H1 (cell line): ENCODE measurements at regions not wholly inside any gene's neighbourhood (a gene's known extent, or its start where the extent isn't known, plus 50 kb on each side); places are given as distances from the start of the nearest gene placed in this dataset.

ENCODE experiments used
- HDAC6 ChIP-seq: IDR thresholded peaks from one replicate; pipeline ENCODE4 v1.7.1; 2012; ENCODE audit warnings: low read depth, mild to moderate bottlenecking, inconsistent platforms, low read length, moderate library complexity
- TF ChIP-seq, protein P1 (sequence below): fragments of 300-600 bp; sonication (generic); IDR thresholded peaks from 2 replicates; pipeline ENCODE4 v1.7.1; 2012; ENCODE audit warnings: low read length, moderate library complexity, mild to moderate bottlenecking, inconsistent platforms; ENCODE audit not compliant: insufficient replicate concordance

DNA sequence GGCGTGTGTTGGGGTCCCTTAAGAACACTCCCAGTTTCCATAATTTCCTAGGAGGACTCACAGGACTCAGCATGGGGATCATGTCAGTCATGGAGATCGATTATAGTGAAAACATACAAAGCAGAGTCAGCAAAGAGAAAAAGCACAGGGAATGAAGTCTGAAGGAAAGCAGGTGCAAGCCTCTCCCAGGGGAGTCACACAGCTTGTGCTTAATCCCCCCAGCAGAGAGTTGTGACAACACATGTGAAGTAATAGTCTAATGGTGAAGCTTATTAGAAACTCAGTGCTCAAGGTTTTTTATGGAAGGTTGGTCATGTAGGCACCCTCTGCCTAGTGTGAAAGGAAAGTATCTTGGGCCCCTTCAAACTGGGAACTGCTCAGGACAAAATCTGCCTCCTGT is 149.0 kb upstream of the SEL1L start (continued):
- TF ChIP-seq, protein P1, sequence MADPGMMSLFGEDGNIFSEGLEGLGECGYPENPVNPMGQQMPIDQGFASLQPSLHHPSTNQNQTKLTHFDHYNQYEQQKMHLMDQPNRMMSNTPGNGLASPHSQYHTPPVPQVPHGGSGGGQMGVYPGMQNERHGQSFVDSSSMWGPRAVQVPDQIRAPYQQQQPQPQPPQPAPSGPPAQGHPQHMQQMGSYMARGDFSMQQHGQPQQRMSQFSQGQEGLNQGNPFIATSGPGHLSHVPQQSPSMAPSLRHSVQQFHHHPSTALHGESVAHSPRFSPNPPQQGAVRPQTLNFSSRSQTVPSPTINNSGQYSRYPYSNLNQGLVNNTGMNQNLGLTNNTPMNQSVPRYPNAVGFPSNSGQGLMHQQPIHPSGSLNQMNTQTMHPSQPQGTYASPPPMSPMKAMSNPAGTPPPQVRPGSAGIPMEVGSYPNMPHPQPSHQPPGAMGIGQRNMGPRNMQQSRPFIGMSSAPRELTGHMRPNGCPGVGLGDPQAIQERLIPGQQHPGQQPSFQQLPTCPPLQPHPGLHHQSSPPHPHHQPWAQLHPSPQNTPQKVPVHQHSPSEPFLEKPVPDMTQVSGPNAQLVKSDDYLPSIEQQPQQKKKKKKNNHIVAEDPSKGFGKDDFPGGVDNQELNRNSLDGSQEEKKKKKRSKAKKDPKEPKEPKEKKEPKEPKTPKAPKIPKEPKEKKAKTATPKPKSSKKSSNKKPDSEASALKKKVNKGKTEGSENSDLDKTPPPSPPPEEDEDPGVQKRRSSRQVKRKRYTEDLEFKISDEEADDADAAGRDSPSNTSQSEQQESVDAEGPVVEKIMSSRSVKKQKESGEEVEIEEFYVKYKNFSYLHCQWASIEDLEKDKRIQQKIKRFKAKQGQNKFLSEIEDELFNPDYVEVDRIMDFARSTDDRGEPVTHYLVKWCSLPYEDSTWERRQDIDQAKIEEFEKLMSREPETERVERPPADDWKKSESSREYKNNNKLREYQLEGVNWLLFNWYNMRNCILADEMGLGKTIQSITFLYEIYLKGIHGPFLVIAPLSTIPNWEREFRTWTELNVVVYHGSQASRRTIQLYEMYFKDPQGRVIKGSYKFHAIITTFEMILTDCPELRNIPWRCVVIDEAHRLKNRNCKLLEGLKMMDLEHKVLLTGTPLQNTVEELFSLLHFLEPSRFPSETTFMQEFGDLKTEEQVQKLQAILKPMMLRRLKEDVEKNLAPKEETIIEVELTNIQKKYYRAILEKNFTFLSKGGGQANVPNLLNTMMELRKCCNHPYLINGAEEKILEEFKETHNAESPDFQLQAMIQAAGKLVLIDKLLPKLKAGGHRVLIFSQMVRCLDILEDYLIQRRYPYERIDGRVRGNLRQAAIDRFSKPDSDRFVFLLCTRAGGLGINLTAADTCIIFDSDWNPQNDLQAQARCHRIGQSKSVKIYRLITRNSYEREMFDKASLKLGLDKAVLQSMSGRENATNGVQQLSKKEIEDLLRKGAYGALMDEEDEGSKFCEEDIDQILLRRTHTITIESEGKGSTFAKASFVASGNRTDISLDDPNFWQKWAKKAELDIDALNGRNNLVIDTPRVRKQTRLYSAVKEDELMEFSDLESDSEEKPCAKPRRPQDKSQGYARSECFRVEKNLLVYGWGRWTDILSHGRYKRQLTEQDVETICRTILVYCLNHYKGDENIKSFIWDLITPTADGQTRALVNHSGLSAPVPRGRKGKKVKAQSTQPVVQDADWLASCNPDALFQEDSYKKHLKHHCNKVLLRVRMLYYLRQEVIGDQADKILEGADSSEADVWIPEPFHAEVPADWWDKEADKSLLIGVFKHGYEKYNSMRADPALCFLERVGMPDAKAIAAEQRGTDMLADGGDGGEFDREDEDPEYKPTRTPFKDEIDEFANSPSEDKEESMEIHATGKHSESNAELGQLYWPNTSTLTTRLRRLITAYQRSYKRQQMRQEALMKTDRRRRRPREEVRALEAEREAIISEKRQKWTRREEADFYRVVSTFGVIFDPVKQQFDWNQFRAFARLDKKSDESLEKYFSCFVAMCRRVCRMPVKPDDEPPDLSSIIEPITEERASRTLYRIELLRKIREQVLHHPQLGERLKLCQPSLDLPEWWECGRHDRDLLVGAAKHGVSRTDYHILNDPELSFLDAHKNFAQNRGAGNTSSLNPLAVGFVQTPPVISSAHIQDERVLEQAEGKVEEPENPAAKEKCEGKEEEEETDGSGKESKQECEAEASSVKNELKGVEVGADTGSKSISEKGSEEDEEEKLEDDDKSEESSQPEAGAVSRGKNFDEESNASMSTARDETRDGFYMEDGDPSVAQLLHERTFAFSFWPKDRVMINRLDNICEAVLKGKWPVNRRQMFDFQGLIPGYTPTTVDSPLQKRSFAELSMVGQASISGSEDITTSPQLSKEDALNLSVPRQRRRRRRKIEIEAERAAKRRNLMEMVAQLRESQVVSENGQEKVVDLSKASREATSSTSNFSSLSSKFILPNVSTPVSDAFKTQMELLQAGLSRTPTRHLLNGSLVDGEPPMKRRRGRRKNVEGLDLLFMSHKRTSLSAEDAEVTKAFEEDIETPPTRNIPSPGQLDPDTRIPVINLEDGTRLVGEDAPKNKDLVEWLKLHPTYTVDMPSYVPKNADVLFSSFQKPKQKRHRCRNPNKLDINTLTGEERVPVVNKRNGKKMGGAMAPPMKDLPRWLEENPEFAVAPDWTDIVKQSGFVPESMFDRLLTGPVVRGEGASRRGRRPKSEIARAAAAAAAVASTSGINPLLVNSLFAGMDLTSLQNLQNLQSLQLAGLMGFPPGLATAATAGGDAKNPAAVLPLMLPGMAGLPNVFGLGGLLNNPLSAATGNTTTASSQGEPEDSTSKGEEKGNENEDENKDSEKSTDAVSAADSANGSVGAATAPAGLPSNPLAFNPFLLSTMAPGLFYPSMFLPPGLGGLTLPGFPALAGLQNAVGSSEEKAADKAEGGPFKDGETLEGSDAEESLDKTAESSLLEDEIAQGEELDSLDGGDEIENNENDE: no peak
- TF ChIP-seq HDAC6: no peak
